GM18505 (cell line): ENCODE measurements at regions not wholly inside any gene's neighbourhood (a gene's known extent, or its start where the extent isn't known, plus 50 kb on each side); places are given as distances from the start of the nearest gene placed in this dataset.
"Not testable (repeated sequence)": the region's sequence is repeated elsewhere in the genome, so short reads cannot be mapped to it uniquely, and the experiment has no call there.

Source experiments
- ATAC-seq: cut with Tn5 transposase; IDR thresholded peaks from one replicate; pipeline ENCODE4 v1.9.1; 2021; ENCODE audit not compliant: unreplicated experiment
- POLR2A ChIP-seq: IDR thresholded peaks from 4 replicates; pipeline ENCODE4 v1.6.1; 2011; ENCODE audit warnings: borderline replicate concordance; ENCODE audit not compliant: insufficient read depth, insufficient read length; ENCODE audit errors: extremely low read depth

DNA sequence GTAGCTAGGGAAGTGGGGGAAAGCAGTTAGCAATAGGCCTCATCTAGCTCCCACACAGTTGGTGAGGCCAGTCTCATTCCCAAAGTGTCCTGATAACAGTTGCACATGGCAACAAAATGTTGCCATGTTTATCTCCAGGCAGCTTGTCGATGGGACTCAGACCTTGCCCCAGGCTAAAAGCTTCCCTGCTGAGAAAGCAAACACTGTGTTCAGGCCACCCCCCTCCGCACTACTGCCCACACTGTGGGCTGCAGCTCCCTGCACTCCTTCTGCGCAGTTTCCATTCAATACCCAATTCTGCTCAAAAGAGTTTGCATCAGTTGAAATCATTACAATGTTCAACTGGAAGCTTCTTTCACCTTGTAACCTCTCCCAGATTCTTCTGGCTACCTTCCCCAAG, 287.8 kb upstream of the GK2 start:
- no peak for TF ChIP-seq POLR2A
- no peak for ATAC-seq

DNA sequence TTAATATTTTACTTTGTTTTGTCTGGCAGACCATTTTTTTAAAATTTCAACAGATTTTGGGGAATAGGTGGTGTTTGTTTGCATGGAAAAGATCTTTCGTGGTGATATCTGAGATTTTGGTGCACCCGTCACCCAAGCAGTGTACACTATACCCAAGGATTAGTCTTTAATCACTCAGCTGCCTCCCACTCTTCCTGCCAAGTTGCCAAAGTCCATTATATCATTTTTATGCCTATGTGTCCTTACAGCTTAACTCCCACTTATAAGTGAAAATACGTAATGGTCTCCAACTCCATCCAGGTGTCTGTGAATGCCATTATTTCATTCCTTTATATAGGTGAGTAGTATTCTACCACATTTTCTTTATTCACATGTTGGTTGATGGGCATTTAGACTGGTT, 281.7 kb upstream of the GK2 start:
- ATAC-seq = no peak

DNA sequence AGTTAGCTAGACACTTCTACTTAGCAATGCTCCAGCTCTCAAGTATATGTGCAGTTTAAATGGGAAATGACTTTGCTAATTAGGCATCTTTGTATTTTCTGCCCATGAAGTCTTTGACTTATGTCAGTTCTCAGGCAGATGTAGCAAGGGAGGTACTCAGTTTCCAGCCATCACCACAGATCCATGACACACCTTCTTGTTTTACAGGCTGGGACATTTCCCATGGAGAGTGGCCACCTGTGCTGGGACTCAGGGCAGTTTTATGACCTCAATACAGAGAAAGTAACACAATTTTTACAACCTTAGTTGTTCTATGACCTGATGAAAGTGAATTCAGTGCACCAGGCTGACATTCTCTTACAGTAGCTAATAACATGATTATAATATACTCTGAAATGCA, 280.7 kb upstream of the GK2 start:
- TF ChIP-seq POLR2A = no peak
- no peak for ATAC-seq

More for the DNA sequence above, 281.7 kb upstream of the GK2 start:
- TF ChIP-seq POLR2A = no peak

DNA sequence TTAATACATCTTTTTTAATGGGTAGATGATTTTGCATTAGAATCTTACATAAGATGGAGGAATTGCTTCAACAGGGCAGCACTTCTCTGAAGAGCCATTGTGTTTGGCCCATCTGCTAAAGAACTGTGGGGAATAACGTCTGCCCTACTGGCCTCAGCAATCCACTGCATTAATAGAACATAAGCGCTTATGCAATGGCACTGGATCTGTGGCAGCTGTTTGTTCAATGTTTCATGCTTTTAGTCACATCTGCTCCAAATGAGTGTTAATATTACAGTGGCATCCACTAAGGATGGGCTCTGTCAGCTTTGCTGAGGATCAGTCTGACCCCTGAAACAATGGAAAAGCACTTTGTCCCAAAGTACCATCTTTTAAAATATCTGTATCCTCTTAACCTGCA, 279.0 kb upstream of the GK2 start:
- no peak for ATAC-seq
- TF ChIP-seq POLR2A = no peak

DNA sequence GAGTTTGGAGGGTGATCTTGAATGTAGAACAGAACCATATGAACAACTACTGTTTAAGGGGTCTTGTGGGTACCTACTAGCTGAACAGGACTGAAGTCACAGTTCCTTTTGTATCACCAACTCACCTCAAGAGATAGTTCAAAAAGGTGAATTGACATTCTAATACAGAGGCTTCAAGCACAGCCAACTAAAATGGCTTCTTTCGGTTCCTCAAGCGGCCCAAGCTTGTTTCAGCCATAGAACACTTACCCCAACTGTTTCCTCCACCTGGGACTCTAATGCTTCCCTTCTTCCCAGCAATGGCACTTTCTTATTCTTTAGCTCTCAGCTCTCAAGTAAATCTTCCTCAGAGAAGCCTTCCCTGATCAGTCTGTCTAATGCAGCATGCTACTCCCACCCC, 277.5 kb upstream of the GK2 start:
- no peak for TF ChIP-seq POLR2A
- ATAC-seq = no peak

DNA sequence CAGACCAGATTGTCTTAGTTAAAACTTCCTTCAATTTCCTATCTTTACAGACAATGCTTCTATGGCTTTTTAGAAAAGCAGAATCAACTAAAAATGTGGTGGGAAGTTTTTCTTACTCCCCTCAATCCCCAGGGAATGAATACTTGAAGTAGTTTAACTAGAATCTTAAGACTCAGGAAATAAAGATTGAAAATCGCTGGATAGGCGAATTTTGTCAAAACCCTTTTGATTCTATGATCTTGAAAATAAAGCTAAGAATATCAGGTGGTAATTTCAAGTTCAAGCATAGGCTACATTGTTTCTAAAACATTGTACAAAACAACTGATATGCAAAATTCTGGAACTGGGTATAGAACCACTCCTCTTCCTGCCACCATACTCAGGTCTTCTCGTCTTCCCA, 276.5 kb upstream of the GK2 start:
- no peak for ATAC-seq
- TF ChIP-seq POLR2A = no peak

DNA sequence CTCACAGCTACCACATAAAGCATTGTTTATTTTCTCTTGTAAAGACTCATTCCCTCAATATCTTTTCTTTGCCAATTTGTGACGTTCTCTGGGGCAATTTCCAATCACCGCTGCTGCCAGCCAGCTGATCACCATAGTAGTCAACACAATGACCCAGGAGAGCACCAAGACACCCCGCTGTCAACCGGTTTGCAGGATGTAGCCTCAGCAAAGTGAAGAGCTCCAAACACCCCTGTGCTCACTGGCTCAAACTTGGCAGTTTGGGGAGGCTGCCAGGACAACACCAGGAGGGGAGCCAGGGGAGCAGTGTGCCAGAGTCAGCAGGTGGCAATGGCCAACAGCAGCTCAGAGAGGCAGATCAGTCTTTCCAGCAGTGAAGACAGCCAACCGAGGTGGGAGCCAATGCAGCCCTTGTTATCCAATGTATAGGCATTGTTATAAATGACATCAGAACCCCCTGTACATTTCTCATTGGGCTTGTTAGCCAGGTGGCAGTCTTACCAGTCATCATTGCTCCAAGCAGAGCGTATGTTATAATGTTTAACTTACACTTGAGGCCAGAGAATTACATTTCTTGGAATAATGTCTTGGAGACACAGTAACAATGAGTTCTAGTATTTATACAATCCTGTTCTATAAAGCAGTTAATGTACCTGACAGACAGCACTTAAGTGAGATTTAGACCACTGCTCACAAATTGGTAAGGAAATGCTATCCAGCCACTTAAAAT, 274.9 kb upstream of the GK2 start:
- ATAC-seq = no peak
- no peak for TF ChIP-seq POLR2A

DNA sequence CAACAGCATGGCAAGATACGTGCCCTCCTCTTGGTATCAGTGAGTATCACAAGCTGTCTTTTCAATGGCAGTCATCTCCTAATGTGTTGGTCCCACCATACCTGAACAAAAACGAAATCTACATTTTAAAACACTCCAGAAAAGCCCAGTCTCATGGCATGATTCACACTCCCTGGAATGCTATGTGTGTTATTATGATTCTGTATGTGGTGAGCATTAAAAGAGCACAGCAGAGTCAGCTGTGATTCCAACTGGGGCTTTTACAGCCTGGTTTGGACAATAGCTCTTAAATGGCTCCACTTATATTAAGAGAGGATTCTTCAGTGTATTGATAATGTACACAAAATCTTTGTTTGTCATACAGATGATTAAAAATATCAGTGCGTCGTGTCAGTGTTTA, 274.1 kb upstream of the GK2 start:
- no peak for ATAC-seq
- TF ChIP-seq POLR2A = no peak

DNA sequence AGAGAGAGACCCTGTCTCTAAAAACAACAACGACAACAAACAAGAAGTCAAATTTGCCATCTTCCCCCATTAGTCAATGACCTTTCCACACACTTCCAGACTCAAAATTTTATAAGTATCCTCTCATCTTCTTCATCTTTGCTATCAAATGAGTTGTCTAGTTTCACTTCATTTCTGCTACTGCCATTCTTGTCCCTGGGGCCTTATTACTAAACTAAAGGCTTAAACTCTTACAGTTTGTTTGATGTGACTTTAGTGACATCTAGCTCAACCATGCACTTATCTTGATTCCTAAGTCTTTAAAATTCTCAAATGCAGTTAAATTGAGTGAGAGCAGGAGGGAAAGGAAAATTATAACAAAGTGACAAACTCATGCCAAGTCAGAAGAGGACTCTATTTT, 271.8 kb upstream of the GK2 start:
- TF ChIP-seq POLR2A = no peak
- ATAC-seq = no peak

DNA sequence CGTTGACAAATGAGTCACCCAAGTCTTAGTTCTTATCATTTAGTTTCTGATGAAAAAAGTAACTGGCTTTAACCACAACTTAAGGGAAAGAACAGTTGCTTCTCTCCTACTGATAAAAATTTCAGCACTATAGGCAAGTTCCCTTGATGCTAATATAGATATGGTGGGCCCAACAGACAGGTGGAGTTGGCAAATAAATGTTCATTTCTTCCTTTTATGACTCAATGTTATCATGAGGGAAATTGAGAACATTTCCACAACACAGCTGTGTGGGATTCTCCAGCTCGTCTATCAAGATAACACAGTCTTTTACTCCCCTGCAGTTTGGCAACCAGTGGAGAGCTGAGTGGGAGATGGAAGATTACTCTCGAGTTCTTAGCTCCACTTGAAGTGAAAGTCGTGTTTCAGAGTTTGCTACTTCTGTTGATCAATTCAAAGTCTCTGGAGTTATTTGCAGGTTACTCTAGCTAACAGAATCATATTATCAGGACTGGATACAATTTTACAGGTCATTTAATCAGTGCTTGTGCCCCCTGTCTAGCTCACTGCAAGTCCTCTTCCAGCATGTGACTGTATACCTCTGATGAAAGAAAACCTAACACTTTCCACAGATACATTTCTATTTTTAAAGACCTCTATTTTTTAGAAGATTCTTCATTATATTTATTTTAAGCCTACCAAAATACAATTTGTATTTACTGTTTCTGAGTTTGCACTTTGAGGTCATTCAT, 270.6 kb upstream of the GK2 start:
- no peak for TF ChIP-seq POLR2A
- no peak for ATAC-seq

DNA sequence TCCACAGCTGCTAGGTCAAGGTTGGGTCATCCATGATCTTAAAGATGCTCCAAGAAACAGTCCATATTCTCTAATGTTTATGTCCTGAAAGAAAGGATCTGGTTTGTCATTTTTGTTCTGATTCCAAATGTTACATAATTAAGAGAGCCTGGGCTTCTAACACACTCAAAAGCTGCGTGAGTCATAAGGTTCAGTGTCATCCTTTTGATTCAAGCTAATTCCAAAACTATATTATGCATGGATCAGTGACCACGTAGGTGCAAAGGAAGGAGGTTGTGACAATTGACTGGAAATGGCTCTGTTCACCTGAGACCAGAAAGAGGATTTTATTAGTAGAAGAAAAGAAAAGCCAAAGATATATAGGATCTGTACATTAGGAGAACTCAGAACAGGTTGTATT, 268.7 kb upstream of the GK2 start:
- no peak for TF ChIP-seq POLR2A

DNA sequence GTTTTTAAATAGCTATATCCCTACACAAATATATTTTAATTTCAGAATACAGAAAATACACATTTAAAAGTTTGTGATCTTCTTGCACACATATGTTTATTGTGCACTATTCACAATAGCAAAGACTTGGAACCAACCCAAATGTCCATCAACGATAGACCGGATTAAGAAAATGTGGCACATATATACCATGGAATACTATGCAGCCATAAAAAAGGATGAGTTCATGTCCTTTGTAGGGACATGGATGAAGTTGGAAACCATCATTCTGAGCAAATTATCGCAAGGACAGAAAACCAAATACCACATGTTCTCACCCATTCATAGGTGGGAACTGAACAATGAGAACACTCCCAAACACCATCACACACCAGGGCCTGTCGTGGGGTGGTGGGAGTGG, 266.9 kb upstream of the GK2 start:
- not testable (repeated sequence) for ATAC-seq

More for the DNA sequence above, 268.7 kb upstream of the GK2 start:
- ATAC-seq = no peak

DNA sequence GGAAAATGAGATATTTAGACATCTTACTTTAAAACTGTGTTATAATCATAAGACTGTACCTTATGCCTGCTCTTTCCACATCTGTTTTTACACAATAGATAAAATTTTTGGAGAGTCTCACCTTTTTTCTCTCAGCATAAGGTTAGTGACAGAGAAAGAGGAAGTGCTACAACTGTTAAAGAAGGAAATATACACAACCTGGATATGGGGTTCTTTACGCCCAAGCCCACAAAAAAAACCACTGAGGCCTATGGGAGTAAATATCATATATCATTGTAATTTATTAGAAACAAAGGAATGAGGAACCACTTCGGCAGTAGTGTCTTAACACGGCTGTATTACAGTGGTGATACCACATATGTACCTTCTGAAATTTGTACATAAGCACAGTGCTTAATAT, 265.9 kb upstream of the GK2 start:
- no peak for TF ChIP-seq POLR2A
- ATAC-seq = no peak

DNA sequence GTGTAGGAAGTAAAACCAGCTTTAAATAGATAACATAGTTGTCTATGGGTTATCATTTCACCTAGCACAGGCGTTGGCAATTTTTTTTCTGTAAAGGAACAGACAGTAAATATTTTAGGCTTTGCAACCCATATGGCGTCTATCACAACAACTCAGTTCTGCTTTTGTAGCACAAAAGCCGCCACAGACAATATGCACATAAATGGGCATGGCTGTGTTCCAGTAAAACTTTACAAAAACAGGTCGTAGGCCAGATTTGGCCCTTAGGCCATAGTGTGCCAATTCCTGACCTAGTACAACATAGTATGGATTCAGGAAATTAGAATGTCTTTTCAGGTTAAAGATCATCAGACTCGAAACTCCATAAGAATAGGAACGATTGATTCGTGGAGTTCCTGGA, 265.3 kb upstream of the GK2 start:
- no peak for ATAC-seq
- TF ChIP-seq POLR2A = no peak

DNA sequence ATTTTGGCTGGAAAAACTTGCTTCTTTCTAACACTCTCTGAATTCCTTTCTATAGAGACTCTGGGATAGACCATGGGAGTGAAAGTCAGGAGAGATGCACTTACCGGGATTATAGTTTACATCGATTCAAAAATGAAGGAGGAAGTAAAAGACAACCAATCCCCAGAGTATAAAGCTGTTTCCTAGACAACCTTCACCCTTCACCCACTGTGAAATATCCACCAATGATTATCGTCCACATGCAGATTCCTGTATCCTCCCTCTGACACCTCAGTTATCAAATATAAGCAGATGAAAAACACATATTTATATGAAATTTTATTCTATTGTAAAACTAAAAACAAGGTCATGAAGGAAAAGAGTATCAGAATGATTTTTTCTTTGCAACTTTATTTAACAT, 258.8 kb upstream of the GK2 start:
- ATAC-seq = no peak

DNA sequence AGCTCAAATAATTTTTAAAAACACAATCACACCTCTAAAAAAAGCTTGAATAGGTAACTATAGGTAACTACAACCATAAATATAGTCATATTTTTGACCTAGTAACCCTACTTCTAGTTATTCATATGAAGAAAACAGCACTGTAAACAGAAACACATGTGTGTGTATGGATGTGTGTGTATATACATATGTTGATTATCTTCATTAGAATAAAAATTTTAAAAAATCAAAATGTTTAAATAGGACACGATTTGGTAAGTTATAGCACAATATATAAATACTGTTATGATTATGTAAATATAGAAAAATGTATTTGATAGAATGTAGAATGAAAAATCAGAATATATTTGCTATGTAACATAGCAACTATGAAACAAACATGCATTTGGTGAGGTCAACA, 258.1 kb upstream of the GK2 start:
- ATAC-seq = no peak
- no peak for TF ChIP-seq POLR2A

More for the DNA sequence above, 258.8 kb upstream of the GK2 start:
- no peak for TF ChIP-seq POLR2A
